Nephron (organoid): ENCODE measurements at regions not wholly inside any gene's neighbourhood (a gene's known extent, or its start where the extent isn't known, plus 50 kb on each side); places are given as distances from the start of the nearest gene placed in this dataset.

Experiments used
- H3K27ac Mint-ChIP-seq, 3 experiments: 2 replicates each; pipeline ENCODE4 v1.8.0; 2020; ENCODE audit warnings: mixed read lengths in 3 of 3, mild to moderate bottlenecking in 2 of 3, moderate library complexity in 1 of 3
- H3K27me3 Mint-ChIP-seq: 2 replicates; pipeline ENCODE4 v1.8.0; 2021; ENCODE audit warnings: low read depth, mild to moderate bottlenecking, moderate library complexity, mixed read lengths
- H3K36me3 Mint-ChIP-seq: 2 replicates; pipeline ENCODE4 v1.8.0; 2020; ENCODE audit warnings: low read depth, mixed read lengths
- H3K4me1 Mint-ChIP-seq: 2 replicates; pipeline ENCODE4 v1.8.0; 2020; ENCODE audit warnings: mixed read lengths
- H3K4me3 Mint-ChIP-seq, 3 experiments: 2 replicates each; pipeline ENCODE4 v1.8.0; 2020; ENCODE audit warnings: mild to moderate bottlenecking in 3 of 3, mixed read lengths in 3 of 3, moderate library complexity in 2 of 3
- H3K9me3 Mint-ChIP-seq: 2 replicates; pipeline ENCODE4 v1.8.0; 2020; ENCODE audit warnings: mixed read lengths
- CTCF ChIP-seq, 3 experiments: fragments of 200-600 bp; sonication (generic); IDR thresholded peaks; one replicate each; pipeline ENCODE4 v1.5.0; 2021; ENCODE audit warnings: antibody characterized with exemption in 3 of 3; ENCODE audit not compliant: unreplicated experiment in 3 of 3

DNA sequence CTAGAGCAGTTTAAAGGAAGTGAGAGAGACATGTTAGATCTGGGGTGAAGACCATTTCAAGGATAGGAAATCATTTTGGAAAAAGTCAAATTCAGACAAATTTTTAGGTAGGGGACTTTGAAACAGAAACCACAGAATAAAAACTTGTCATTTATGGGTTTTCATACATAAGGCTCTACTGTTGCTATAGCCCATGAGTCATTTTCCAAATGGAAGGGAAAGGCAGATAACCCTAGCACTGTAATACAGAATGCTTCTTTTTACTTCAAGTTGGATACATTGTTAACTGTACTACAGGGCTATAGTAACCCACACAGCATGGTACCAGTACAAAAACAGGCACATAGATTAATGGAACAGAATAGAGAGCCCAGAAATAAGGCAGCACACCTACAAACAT, 455.4 kb downstream of the EBF1 start:
- Mint-ChIP-seq H3K4me3 (no peak overlapping the region), H3K36me3 (no peaks in the 10 kb centered on the region), H3K27ac (no peak overlapping the region), H3K4me1 (no peaks in the 10 kb centered on the region), H3K9me3 (no peaks in the 10 kb centered on the region), H3K27me3 (no peaks in the 10 kb centered on the region)
- TF ChIP-seq CTCF (IDR thresholded peaks at IDR 0.05; ENCODE audit: unreplicated experiment in 3 of 3): no peak

- TF ChIP-seq CTCF (IDR thresholded peaks at IDR 0.05; ENCODE audit: unreplicated experiment in 3 of 3): no peak
Measured at GRCh38 chr5:158643840-158644239, 455.9 kb downstream of the EBF1 start.

DNA sequence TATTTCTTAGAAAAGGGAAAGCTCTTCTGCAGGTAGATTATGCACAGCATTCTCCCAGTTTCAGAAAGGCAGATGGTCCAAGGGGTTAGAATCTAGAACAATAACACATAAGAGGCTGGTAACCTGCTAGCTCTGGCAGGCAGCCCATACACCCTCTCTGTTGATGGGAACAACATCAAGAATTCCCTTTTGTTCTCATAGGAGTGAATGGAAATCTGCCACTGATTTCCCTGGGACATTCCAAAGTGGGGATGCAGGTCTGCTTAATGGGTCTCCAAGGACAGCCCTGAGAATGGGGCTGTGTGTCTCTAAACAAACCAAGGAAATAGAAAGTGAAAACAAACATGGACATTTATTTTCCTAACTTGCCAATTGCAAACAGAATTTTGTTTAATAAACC, 456.8 kb downstream of the EBF1 start:
- Mint-ChIP-seq H3K4me3 (no peak overlapping the region), H3K36me3 (no peaks in the 10 kb centered on the region), H3K4me1 (peaks cover 9% of the 10 kb centered on the region), H3K27me3 (no peaks in the 10 kb centered on the region), H3K9me3 (no peaks in the 10 kb centered on the region), H3K27ac (no peak overlapping the region)
- TF ChIP-seq CTCF (IDR thresholded peaks at IDR 0.05; ENCODE audit: unreplicated experiment in 3 of 3): no peak

More at GRCh38 chr5:158643840-158644239, 455.9 kb downstream of the EBF1 start:
- H3K4me3 Mint-ChIP-seq: no peak overlapping the region
- no peaks in the 10 kb centered on the region for H3K9me3 Mint-ChIP-seq
- peaks cover under 1% of the 10 kb centered on the region for H3K4me1 Mint-ChIP-seq
- no peak overlapping the region for H3K27ac Mint-ChIP-seq
- H3K36me3 Mint-ChIP-seq: no peaks in the 10 kb centered on the region
- no peaks in the 10 kb centered on the region for H3K27me3 Mint-ChIP-seq

DNA sequence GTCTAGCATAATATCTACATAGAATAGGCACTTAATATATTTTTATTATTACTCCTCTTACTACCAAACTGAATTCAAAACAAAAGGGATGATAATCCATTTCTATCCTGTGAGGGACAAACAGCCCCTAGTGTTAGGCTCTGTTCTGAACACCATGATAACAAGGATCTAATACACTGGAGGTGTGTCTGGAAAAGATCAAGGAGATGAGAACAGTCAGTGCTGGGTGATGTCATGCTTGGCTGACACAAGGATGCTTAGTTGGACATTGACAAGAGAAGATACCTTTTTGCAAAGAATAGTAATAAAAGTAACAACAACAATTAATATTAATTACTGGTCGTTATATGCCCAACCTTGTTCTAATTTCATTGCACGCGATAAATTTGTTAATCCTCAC, 458.7 kb downstream of the EBF1 start:
- TF ChIP-seq CTCF (IDR thresholded peaks at IDR 0.05; ENCODE audit: unreplicated experiment in 3 of 3): no peak
- no peaks in the 10 kb centered on the region for H3K27me3 Mint-ChIP-seq
- no peak overlapping the region for H3K27ac Mint-ChIP-seq
- H3K4me3 Mint-ChIP-seq: no peak overlapping the region
- no peaks in the 10 kb centered on the region for H3K36me3 Mint-ChIP-seq
- no peaks in the 10 kb centered on the region for H3K9me3 Mint-ChIP-seq
- peaks cover 9% of the 10 kb centered on the region for H3K4me1 Mint-ChIP-seq

DNA sequence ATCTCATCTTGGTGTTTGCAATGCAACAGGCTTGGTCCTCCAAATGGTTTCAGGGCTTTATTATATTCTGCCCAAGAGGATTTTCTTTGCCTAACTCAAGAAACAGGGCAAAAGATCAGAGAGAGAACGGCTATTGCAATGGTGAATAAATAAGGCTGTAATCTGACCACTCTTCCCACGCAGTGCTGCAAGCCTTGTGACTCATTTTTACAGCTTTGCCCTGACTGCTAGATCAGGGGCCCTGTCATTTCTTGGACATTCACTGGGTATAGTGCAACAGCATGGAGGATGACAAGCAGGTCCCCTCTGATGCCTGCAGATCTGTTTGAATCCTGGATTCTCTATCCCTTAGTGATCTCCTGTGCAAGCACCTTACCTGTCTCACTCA, 459.1 kb downstream of the EBF1 start:
- no peak overlapping the region for H3K4me3 Mint-ChIP-seq
- no peaks in the 10 kb centered on the region for H3K36me3 Mint-ChIP-seq
- H3K27ac Mint-ChIP-seq: no peak overlapping the region
- no peaks in the 10 kb centered on the region for H3K9me3 Mint-ChIP-seq
- H3K27me3 Mint-ChIP-seq: no peaks in the 10 kb centered on the region
- H3K4me1 Mint-ChIP-seq: peaks cover 9% of the 10 kb centered on the region
- no peak for TF ChIP-seq CTCF (IDR thresholded peaks at IDR 0.05; ENCODE audit: unreplicated experiment in 3 of 3)

GRCh38 chr5:158639881-158640592, 459.7 kb downstream of the EBF1 start:
- H3K4me3 Mint-ChIP-seq: no peak overlapping the region
- peaks cover 9% of the 10 kb centered on the region for H3K4me1 Mint-ChIP-seq
- H3K27me3 Mint-ChIP-seq: no peaks in the 10 kb centered on the region
- no peak for TF ChIP-seq CTCF (IDR thresholded peaks at IDR 0.05; ENCODE audit: unreplicated experiment in 3 of 3)
- no peaks in the 10 kb centered on the region for H3K36me3 Mint-ChIP-seq
- H3K9me3 Mint-ChIP-seq: no peaks in the 10 kb centered on the region
- H3K27ac Mint-ChIP-seq: no peak overlapping the region
